IMR-90 (cell line): ENCODE measurements at regions not wholly inside any gene's neighbourhood (a gene's known extent, or its start where the extent isn't known, plus 50 kb on each side); places are given as distances from the start of the nearest gene placed in this dataset.

ENCODE experiments used
- ATAC-seq: fragments of 200-7000 bp; cut with Tn5 transposase; 2 replicates; pipeline ENCODE4 v1.9.1; 2020; ENCODE audit warnings: low read depth, mild to moderate bottlenecking, moderate library complexity
- BruUV-seq: library from RNA; stranded (reverse); fragments of 400-500 nt; replicated peaks from 2 replicates; lab custom pipeline; 2021; lab: Mats Ljungman, UMichigan
- CTCF ChIA-PET: fragments of 300-600 bp; formaldehyde crosslinking; extraction: SDS; loops from one replicate; lab custom pipeline; 2021; ENCODE audit warnings: antibody characterized with exemption; lab: Yijun Ruan, JAX
- POLR2A ChIA-PET: fragments of 300-600 bp; sonication (Branson Sonifier 250); formaldehyde crosslinking; loops from one replicate; lab custom pipeline; 2022; ENCODE audit warnings: antibody characterized with exemption; ENCODE audit not compliant: unreplicated experiment; lab: Charles Lee
- DNase-seq: peaks from one replicate; pipeline ENCODE4 v3.0.0; 2013
- H2AFZ ChIP-seq: replicated peaks from 2 replicates; pipeline ENCODE3; 2013; ENCODE audit warnings: low read length, mild to moderate bottlenecking; ENCODE audit not compliant: poor library complexity
- H2AK5ac ChIP-seq: 2 replicates; pipeline ENCODE4 v1.6.1; 2013; ENCODE audit warnings: low read depth, low read length, inconsistent platforms
- H2AK9ac ChIP-seq: replicated peaks from 2 replicates; pipeline ENCODE3; 2013; ENCODE audit warnings: mild to moderate bottlenecking, low read depth, low read length, moderate library complexity; ENCODE audit not compliant: poor library complexity
- H2BK120ac ChIP-seq: 2 replicates; pipeline ENCODE4 v1.6.1; 2013; ENCODE audit warnings: low read depth, low read length, inconsistent platforms
- H2BK15ac ChIP-seq: 3 replicates; pipeline ENCODE4 v1.6.1; 2013; ENCODE audit warnings: low read depth, low read length, inconsistent platforms
- H2BK20ac ChIP-seq: 2 replicates; pipeline ENCODE4 v1.6.1; 2013; ENCODE audit warnings: low read depth, mild to moderate bottlenecking, inconsistent platforms, low read length, moderate library complexity
- H2BK5ac ChIP-seq: 2 replicates; pipeline ENCODE4 v1.6.1; 2013; ENCODE audit warnings: mild to moderate bottlenecking, low read depth, low read length, inconsistent platforms; ENCODE audit not compliant: poor library complexity, severe bottlenecking
- H3K14ac ChIP-seq: replicated peaks from 2 replicates; pipeline ENCODE4 v1.6.1; 2013; ENCODE audit warnings: low read depth, low read length, inconsistent platforms
- H3K18ac ChIP-seq: 2 replicates; pipeline ENCODE4 v1.6.1; 2013; ENCODE audit warnings: low read depth, low read length, control low read depth
- H3K23ac ChIP-seq: 2 replicates; pipeline ENCODE4 v1.6.1; 2013; ENCODE audit warnings: low read depth, low read length, inconsistent platforms
- H3K27ac ChIP-seq: 2 replicates; pipeline ENCODE4 v1.5.1; 2013; ENCODE audit warnings: mild to moderate bottlenecking, control low read depth, low read length; ENCODE audit not compliant: insufficient read depth
- H3K27me3 ChIP-seq: 2 replicates; pipeline ENCODE4 v1.6.1; 2013; ENCODE audit warnings: low read length; ENCODE audit not compliant: control insufficient read depth, insufficient read depth
- H3K36me3 ChIP-seq: 2 replicates; pipeline ENCODE4 v1.6.1; 2013; ENCODE audit warnings: low read length, mixed read lengths; ENCODE audit not compliant: control insufficient read depth, insufficient read depth
- H3K4ac ChIP-seq: 2 replicates; pipeline ENCODE4 v1.6.1; 2013; ENCODE audit warnings: low read depth, low read length, inconsistent platforms
- H3K4me1 ChIP-seq: 2 replicates; pipeline ENCODE4 v1.6.1; 2013; ENCODE audit warnings: low read length, mixed read lengths; ENCODE audit not compliant: control insufficient read depth, insufficient read depth
- H3K4me2 ChIP-seq: 2 replicates; pipeline ENCODE4 v1.6.1; 2013; ENCODE audit warnings: low read depth, mild to moderate bottlenecking, control low read depth, low read length, moderate library complexity
- H3K4me3 ChIP-seq: 2 replicates; pipeline ENCODE4 v1.5.1; 2013; ENCODE audit warnings: low read depth, mild to moderate bottlenecking, control low read depth, low read length, moderate library complexity; ENCODE audit not compliant: insufficient read depth
- H3K56ac ChIP-seq: 2 replicates; pipeline ENCODE4 v1.6.1; 2013; ENCODE audit warnings: low read length, inconsistent platforms; ENCODE audit not compliant: insufficient read depth; ENCODE audit errors: extremely low read depth
- H3K79me1 ChIP-seq, 2 experiments: 2 replicates each; pipeline ENCODE4 v1.6.1; 2013; ENCODE audit warnings: low read length in 2 of 2, inconsistent platforms in 1 of 2, low read depth in 1 of 2
- H3K9ac ChIP-seq: 2 replicates; pipeline ENCODE4 v1.6.1; 2013; ENCODE audit warnings: low read depth, low read length, control low read depth
- H3K9me1 ChIP-seq: 2 replicates; pipeline ENCODE4 v1.6.1; 2013; ENCODE audit warnings: low read length, inconsistent platforms; ENCODE audit not compliant: insufficient read depth
- H3K9me3 ChIP-seq: 2 replicates; pipeline ENCODE4 v1.6.1; 2013; ENCODE audit warnings: low read length; ENCODE audit not compliant: control insufficient read depth, insufficient read depth
- H4K20me1 ChIP-seq: 2 replicates; pipeline ENCODE4 v1.6.1; 2013; ENCODE audit warnings: low read length, inconsistent platforms; ENCODE audit not compliant: insufficient read depth
- H4K5ac ChIP-seq: 2 replicates; pipeline ENCODE4 v1.6.1; 2013; ENCODE audit warnings: mild to moderate bottlenecking, low read depth, low read length, control low read depth
- H4K8ac ChIP-seq, 2 experiments: 2 replicates each; pipeline ENCODE4 v1.6.1; 2013; ENCODE audit warnings: low read depth in 2 of 2, low read length in 2 of 2, control low read depth in 1 of 2, inconsistent platforms in 1 of 2
- H4K91ac ChIP-seq: 2 replicates; pipeline ENCODE4 v1.6.1; 2013; ENCODE audit warnings: low read depth, low read length, inconsistent platforms; ENCODE audit not compliant: insufficient read depth
- CEBPB ChIP-seq: IDR thresholded peaks from 2 replicates; pipeline ENCODE4 v1.6.1; 2012; ENCODE audit warnings: low read depth, low read length, improper control_type of control experiment
- ELK1 ChIP-seq: fragments of 150-350 bp; IDR thresholded peaks from 2 replicates; pipeline ENCODE4 v1.6.1; 2016; ENCODE audit warnings: low read depth, mild to moderate bottlenecking, low read length, moderate library complexity, borderline replicate concordance
- FOS ChIP-seq: fragments of 150-350 bp; IDR thresholded peaks from 2 replicates; pipeline ENCODE4 v1.6.1; 2016; ENCODE audit warnings: low read depth, low read length
- MAZ ChIP-seq: IDR thresholded peaks from 2 replicates; pipeline ENCODE4 v1.6.1; 2012; ENCODE audit warnings: low read depth, mild to moderate bottlenecking, low read length, improper control_type of control experiment, moderate library complexity, borderline replicate concordance
- MXI1 ChIP-seq: IDR thresholded peaks from 2 replicates; pipeline ENCODE4 v1.6.1; 2012; ENCODE audit warnings: low read depth, mild to moderate bottlenecking, low read length, moderate library complexity, borderline replicate concordance
- NFE2L2 ChIP-seq: fragments of 150-350 bp; IDR thresholded peaks from 2 replicates; pipeline ENCODE4 v1.6.1; 2016; ENCODE audit warnings: low read depth, mild to moderate bottlenecking, low read length
- RCOR1 ChIP-seq: IDR thresholded peaks from 2 replicates; pipeline ENCODE4 v1.6.1; 2012; ENCODE audit warnings: mild to moderate bottlenecking, low read length, improper control_type of control experiment; ENCODE audit not compliant: insufficient replicate concordance
- SMC3 ChIP-seq: fragments of 150-350 bp; IDR thresholded peaks from 2 replicates; pipeline ENCODE4 v1.6.1; 2016; ENCODE audit warnings: low read depth, mild to moderate bottlenecking, antibody characterized with exemption, low read length, moderate library complexity
- WGBS, 2 experiments: methylation state at CpG; one replicate each; pipeline versions ENCODE4 v1.1.5 to v1.1.7; 2013; ENCODE audit warnings: missing lambda C conversion rate in 2 of 2; ENCODE audit not compliant: insufficient read length in 1 of 2; ENCODE audit errors: extremely low coverage in 2 of 2; 5-methylcytosine and 5-hydroxymethylcytosine counted together
- dilution Hi-C: fragments of 300-500 bp; cut with HindIII; formaldehyde crosslinking; loops from one replicate; pipeline ENCODE4 v1.14.3; 2018; ENCODE audit warnings: low sequenced_read_pairs; ENCODE audit not compliant: unreplicated experiment
- in situ Hi-C: fragments of 300-500 bp; cut with MboI; formaldehyde crosslinking; loops from 3 replicates; pipeline ENCODE4 v1.14.3; 2019; ENCODE audit warnings: low sequenced_read_pairs, inconsistent platforms, mixed read lengths
- intact Hi-C: fragments of 100-400 bp; cut with micrococcal nuclease; formaldehyde crosslinking; loops from 2 replicates; pipeline ENCODE4 v1.10.0; 2022

GRCh38 chr11:116256215-116256614 is 516.6 kb downstream of the BUD13 start:
- Histone ChIP-seq H4K20me1 (no peaks in the 10 kb centered on the region), H3K14ac (no peak overlapping the region), H3K27ac (no peak overlapping the region), H3K9me3 (no peaks in the 10 kb centered on the region), H3K27me3 (no peaks in the 10 kb centered on the region), H3K4me1 (no peaks in the 10 kb centered on the region), H2BK120ac (no peak overlapping the region), H3K4me3 (no peak overlapping the region), H3K18ac (no peak overlapping the region), H3K4ac (no peak overlapping the region), H2BK5ac (no peak overlapping the region), H2AK5ac (no peak overlapping the region), H2AFZ (no peak overlapping the region), H3K36me3 (no peaks in the 10 kb centered on the region), H2BK15ac (no peak overlapping the region), H2AK9ac (no peak overlapping the region), H3K9me1 (no peaks in the 10 kb centered on the region), H3K79me1 (no peaks in the 10 kb centered on the region), H3K56ac (no peak overlapping the region), H4K8ac (no peak overlapping the region), H3K4me2 (no peak overlapping the region), H3K23ac (no peak overlapping the region), H3K9ac (no peak overlapping the region), H4K91ac (no peak overlapping the region), H4K5ac (no peak overlapping the region), H2BK20ac (no peak overlapping the region)
- ATAC-seq (no peak), DNase-seq (no peak)
- intact Hi-C loops (no loop called here), dilution Hi-C loops (no loop called here), in situ Hi-C loops (no loop called here)
- BruUV-seq: no TSS peak
- ChIA-PET POLR2A (no interaction called here), CTCF (no interaction called here)
- WGBS, 2 experiments: no CpG with 5 or more reads among the region's 8 CpGs
- TF ChIP-seq CEBPB: no peak
- TF ChIP-seq ELK1: no peak
- TF ChIP-seq NFE2L2: no peak
- no peak for TF ChIP-seq FOS
- no peak for TF ChIP-seq MXI1
- TF ChIP-seq SMC3: no peak
- TF ChIP-seq RCOR1: no peak
- TF ChIP-seq MAZ: no peak
